CD14-positive monocyte (primary cell): ENCODE measurements at regions not wholly inside any gene's neighbourhood (a gene's known extent, or its start where the extent isn't known, plus 50 kb on each side); places are given as distances from the start of the nearest gene placed in this dataset.

ENCODE experiments used
- DNase-seq, 3 donors: peaks; one replicate each; pipeline ENCODE4 v3.0.0-alpha.2; 2011 to 2022
- H2AFZ ChIP-seq: 2 replicates; pipeline ENCODE4 v1.6.0; 2012; ENCODE audit warnings: mild to moderate bottlenecking, low read depth, low read length, inconsistent platforms; ENCODE audit not compliant: insufficient read depth, poor library complexity, severe bottlenecking
- H3K27ac ChIP-seq, 2 donors: 1 replicate in 1 of 2; 2 replicates in 1 of 2; pipeline ENCODE4 v1.5.1; 2012 to 2013; ENCODE audit warnings: low read length in 2 of 2, control low read depth in 1 of 2, inconsistent platforms in 1 of 2, low read depth in 1 of 2, mild to moderate bottlenecking in 1 of 2
- H3K27me3 ChIP-seq, 2 donors: one replicate each; pipeline versions ENCODE4 v1.6.0 to v1.6.1; 2011 to 2013; ENCODE audit warnings: low read length in 2 of 2; ENCODE audit not compliant: control insufficient read depth in 2 of 2, insufficient read depth in 2 of 2
- H3K36me3 ChIP-seq, 2 donors: replicated peaks in 1 of 2; 1 replicate in 1 of 2; 2 replicates in 1 of 2; pipeline versions ENCODE4 v1.5.1 to v1.6.1; 2012 to 2013; ENCODE audit warnings: low read length in 2 of 2, control low read depth in 1 of 2, inconsistent platforms in 1 of 2, mild to moderate bottlenecking in 1 of 2; ENCODE audit not compliant: insufficient read depth in 2 of 2, control insufficient read depth in 1 of 2
- H3K4me1 ChIP-seq, 2 donors: 1 replicate in 1 of 2; 2 replicates in 1 of 2; pipeline versions ENCODE4 v1.5.1 to v1.6.1; 2012 to 2013; ENCODE audit warnings: low read length in 2 of 2, control low read depth in 1 of 2, inconsistent platforms in 1 of 2, mild to moderate bottlenecking in 1 of 2, moderate library complexity in 1 of 2; ENCODE audit not compliant: insufficient read depth in 2 of 2, control insufficient read depth in 1 of 2
- H3K4me2 ChIP-seq: replicated peaks from 2 replicates; pipeline ENCODE3; 2012; ENCODE audit warnings: low read length, moderate library complexity, mild to moderate bottlenecking; ENCODE audit not compliant: poor library complexity, severe bottlenecking; ENCODE audit errors: extremely low read depth
- H3K4me3 ChIP-seq, 3 experiments: fragments of 200-600 bp in 1 of 3; sonication (generic) in 1 of 3; replicated peaks in 1 of 3; 1 replicate in 2 of 3; 2 replicates in 1 of 3; pipeline ENCODE4 v1.5.1; 2011 to 2013; ENCODE audit warnings: low read length in 3 of 3, mild to moderate bottlenecking in 3 of 3, control low read depth in 2 of 3, low read depth in 2 of 3, inconsistent platforms in 1 of 3, moderate library complexity in 1 of 3
- H3K79me2 ChIP-seq: 2 replicates; pipeline ENCODE4 v1.6.0; 2012; ENCODE audit warnings: mild to moderate bottlenecking, control low read depth, inconsistent platforms, low read length, moderate library complexity; ENCODE audit not compliant: insufficient read depth
- H3K9ac ChIP-seq: 2 replicates; pipeline ENCODE4 v1.6.0; 2017; ENCODE audit warnings: low read length, mild to moderate bottlenecking; ENCODE audit not compliant: insufficient read depth, poor library complexity, severe bottlenecking
- H3K9me3 ChIP-seq, 2 donors: replicated peaks in 1 of 2; 1 replicate in 1 of 2; 2 replicates in 1 of 2; pipeline versions ENCODE4 v1.5.1 to v1.6.1; 2012 to 2013; ENCODE audit warnings: low read length in 2 of 2, control low read depth in 1 of 2; ENCODE audit not compliant: control insufficient read depth in 1 of 2, insufficient read depth in 1 of 2
- H4K20me1 ChIP-seq: 2 replicates; pipeline ENCODE4 v1.6.0; 2012; ENCODE audit warnings: mild to moderate bottlenecking, low read length, control low read depth, moderate library complexity; ENCODE audit not compliant: insufficient read depth
- H3K27ac Mint-ChIP-seq, 7 donors: one replicate each; pipeline ENCODE4 v1.8.0; 2020; ENCODE audit warnings: mild to moderate bottlenecking in 7 of 7, mixed read lengths in 7 of 7, moderate library complexity in 6 of 7, inconsistent platforms in 2 of 7
- H3K27me3 Mint-ChIP-seq, 3 donors: one replicate each; pipeline ENCODE4 v1.8.0; 2021 to 2022; ENCODE audit warnings: low read depth in 3 of 3, mild to moderate bottlenecking in 3 of 3, mixed read lengths in 3 of 3, moderate library complexity in 3 of 3, inconsistent platforms in 1 of 3
- H3K36me3 Mint-ChIP-seq, 2 donors: one replicate each; pipeline ENCODE4 v1.8.0; 2020; ENCODE audit warnings: mixed read lengths in 2 of 2, inconsistent platforms in 1 of 2, mild to moderate bottlenecking in 1 of 2
- H3K4me1 Mint-ChIP-seq: one replicate; pipeline ENCODE4 v1.8.0; 2020; ENCODE audit warnings: mild to moderate bottlenecking, mixed read lengths
- H3K4me3 Mint-ChIP-seq, 2 donors: one replicate each; pipeline ENCODE4 v1.8.0; 2020; ENCODE audit warnings: mild to moderate bottlenecking in 2 of 2, mixed read lengths in 2 of 2, moderate library complexity in 1 of 2
- H3K9me3 Mint-ChIP-seq, 7 donors: one replicate each; pipeline ENCODE4 v1.8.0; 2020 to 2022; ENCODE audit warnings: mixed read lengths in 7 of 7, mild to moderate bottlenecking in 6 of 7, moderate library complexity in 6 of 7, inconsistent platforms in 2 of 7
- CTCF ChIP-seq: fragments of 200-600 bp; IDR thresholded peaks from one replicate; pipeline ENCODE4 v1.8.0; 2022; ENCODE audit warnings: antibody characterized with exemption, mild to moderate bottlenecking
- WGBS: methylation state at CpG from one replicate; pipeline ENCODE4 v1.1.5; 2013; ENCODE audit warnings: missing lambda C conversion rate; ENCODE audit not compliant: insufficient coverage; 5-methylcytosine and 5-hydroxymethylcytosine counted together
- intact Hi-C, 2 donors: fragments of 100-400 bp; cut with micrococcal nuclease; formaldehyde crosslinking; loops; one replicate each; pipeline versions ENCODE4 v1.15.0 to v1.15.1; 2023

GRCh38 chr5:82913971-82914370 is 163.2 kb downstream of the TMEM167A start:
- Mint-ChIP-seq H3K4me1 (no peaks in the 10 kb centered on the region), H3K27ac (no peak overlapping the region), H3K9me3 (peaks cover 13 to 35% (median 24%) of the 10 kb centered on the region in 7 donors), H3K36me3 (peaks cover 0 to 3% of the 10 kb centered on the region in 2 donors), H3K4me3 (no peak overlapping the region), H3K27me3 (peaks cover 0 to 5% (median 4%) of the 10 kb centered on the region in 3 donors)
- no peak overlapping the region for H3K4me2 ChIP-seq
- H3K27ac ChIP-seq: no peak overlapping the region
- intact Hi-C loops: no loop called here
- no peaks in the 10 kb centered on the region for H3K27me3 ChIP-seq
- H3K36me3 ChIP-seq: no peaks in the 10 kb centered on the region
- H4K20me1 ChIP-seq: no peaks in the 10 kb centered on the region
- no peaks in the 10 kb centered on the region for H3K79me2 ChIP-seq
- no peak overlapping the region for H2AFZ ChIP-seq
- no peak for DNase-seq
- no peaks in the 10 kb centered on the region for H3K4me1 ChIP-seq
- H3K9ac ChIP-seq: no peak overlapping the region
- no peak overlapping the region for H3K4me3 ChIP-seq
- TF ChIP-seq CTCF: no peak
- H3K9me3 ChIP-seq: peaks cover 23 to 24% of the 10 kb centered on the region in 2 donors

- DNase-seq: no peak
- Histone ChIP-seq H4K20me1 (no peaks in the 10 kb centered on the region), H3K79me2 (no peaks in the 10 kb centered on the region), H3K9ac (no peak overlapping the region), H3K9me3 (peaks cover 23 to 24% of the 10 kb centered on the region in 2 donors), H2AFZ (no peak overlapping the region), H3K36me3 (no peaks in the 10 kb centered on the region), H3K27me3 (no peaks in the 10 kb centered on the region), H3K4me1 (no peaks in the 10 kb centered on the region), H3K4me3 (no peak overlapping the region), H3K4me2 (no peak overlapping the region), H3K27ac (no peak overlapping the region)
- no peak for TF ChIP-seq CTCF
- Mint-ChIP-seq H3K4me1 (no peaks in the 10 kb centered on the region), H3K27ac (no peak overlapping the region), H3K9me3 (peaks cover 11 to 31% (median 24%) of the 10 kb centered on the region in 7 donors), H3K27me3 (peaks cover 0 to 5% (median 4%) of the 10 kb centered on the region in 3 donors), H3K36me3 (peaks cover 0 to 3% of the 10 kb centered on the region in 2 donors), H3K4me3 (no peak overlapping the region)
- WGBS: 88% methylated on average over 5 of the region's 5 CpGs
- intact Hi-C loops: no loop called here
Measured at GRCh38 chr5:82912462-82912861, 164.7 kb downstream of the TMEM167A start.
